SK-N-MC (cell line): ENCODE measurements at regions not wholly inside any gene's neighbourhood (a gene's known extent, or its start where the extent isn't known, plus 50 kb on each side); places are given as distances from the start of the nearest gene placed in this dataset.

ENCODE experiments used
- EZH2 ChIP-seq: fragments of 200-600 bp; sonication (generic); IDR thresholded peaks from one replicate; pipeline ENCODE4 v1.6.1; 2017; ENCODE audit warnings: antibody characterized with exemption
- POLR2AphosphoS5 ChIP-seq: IDR thresholded peaks from 2 replicates; pipeline ENCODE4 v1.6.1; 2012; ENCODE audit warnings: mild to moderate bottlenecking, low read depth, low read length, borderline replicate concordance

DNA sequence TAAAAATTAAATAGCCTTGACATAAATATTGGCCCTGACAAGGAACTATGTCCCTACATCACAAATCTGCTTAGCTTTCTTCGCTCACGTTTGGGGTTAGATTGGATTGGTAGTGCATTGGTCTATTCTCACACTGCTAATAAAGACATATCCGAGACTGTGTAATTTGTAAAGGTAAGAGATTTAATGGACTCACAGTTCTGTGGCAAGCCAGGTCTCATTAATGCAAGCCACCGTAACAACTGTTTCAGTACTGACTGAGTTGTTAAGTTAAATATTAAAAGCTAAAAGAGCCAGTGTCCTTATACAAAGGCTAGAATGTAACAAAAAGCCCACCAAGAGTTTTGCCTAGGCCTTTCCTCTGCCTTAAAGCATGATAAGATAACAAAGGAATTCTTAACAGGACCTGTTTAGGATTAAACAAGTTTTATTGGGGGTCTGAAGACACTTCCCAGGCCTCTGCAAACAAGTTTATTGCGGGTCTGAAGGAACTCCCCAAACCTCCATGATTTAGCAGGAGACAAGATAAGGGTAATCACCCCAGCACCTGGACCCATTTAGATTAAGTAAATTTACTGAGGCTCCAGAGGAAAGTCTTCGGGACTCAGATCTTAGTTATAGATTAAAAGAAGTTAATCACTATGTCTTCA, 88.2 kb upstream of the PTGDR start:
- TF ChIP-seq EZH2 (no peak), POLR2AphosphoS5 (no peak)
